ENCODE measurements at regions not wholly inside any gene's neighbourhood (a gene's known extent, or its start where the extent isn't known, plus 50 kb on each side); places are given as distances from the start of the nearest gene placed in this dataset.
"Not testable (repeated sequence)": the region's sequence is repeated elsewhere in the genome, so short reads cannot be mapped to it uniquely, and the experiment has no call there.

- no peak overlapping the region for H3K4me2 ChIP-seq
- H3K36me3 ChIP-seq, result no peaks in the 10 kb centered on the region
- H3K27ac ChIP-seq, result no peak overlapping the region
- H3K4me3 ChIP-seq, result no peak overlapping the region
- no peaks in the 10 kb centered on the region for H3K9me3 ChIP-seq (replicated peaks in 1 of 11)
- H3K9ac ChIP-seq, result no peak overlapping the region
- H3K4me1 ChIP-seq, result no peaks in the 10 kb centered on the region
- H4K20me1 ChIP-seq, result no peaks in the 10 kb centered on the region
- no peak for TF ChIP-seq Cebpa-rat (IDR thresholded peaks at IDR 0.05)
- no peaks in the 10 kb centered on the region for H3K27me3 ChIP-seq
These were observed 747.4 kb upstream of the SLC8A1 start for GRCh38 chr2:41199334-41199733.

- no peak for TF ChIP-seq Cebpa-rat (IDR thresholded peaks at IDR 0.05)
- Histone ChIP-seq H3K36me3 (no peaks in the 10 kb centered on the region), H3K27ac (no peak overlapping the region), H3K9me3 (replicated peaks in 1 of 11) (no peaks in the 10 kb centered on the region), H3K4me2 (no peak overlapping the region), H3K9ac (no peak overlapping the region), H3K4me3 (no peak overlapping the region), H3K27me3 (no peaks in the 10 kb centered on the region), H3K4me1 (no peaks in the 10 kb centered on the region), H4K20me1 (no peaks in the 10 kb centered on the region)
These were observed 752.4 kb upstream of the SLC8A1 start for GRCh38 chr2:41204315-41204714.

- no peaks in the 10 kb centered on the region for H3K27me3 ChIP-seq
- H3K27ac ChIP-seq, result no peak overlapping the region
- no peak for TF ChIP-seq Cebpa-rat (IDR thresholded peaks at IDR 0.05)
- H3K4me1 ChIP-seq, result no peaks in the 10 kb centered on the region
- no peak overlapping the region for H3K4me3 ChIP-seq
- no peaks in the 10 kb centered on the region for H3K36me3 ChIP-seq
- H4K20me1 ChIP-seq, result no peaks in the 10 kb centered on the region
- H3K9ac ChIP-seq, result no peak overlapping the region
- H3K4me2 ChIP-seq, result no peak overlapping the region
- no peaks in the 10 kb centered on the region for H3K9me3 ChIP-seq (replicated peaks in 1 of 11)
These were observed 754.1 kb upstream of the SLC8A1 start for GRCh38 chr2:41206004-41206403.

GRCh38 chr2:41207578-41207977 is 755.7 kb upstream of the SLC8A1 start:
- no peak overlapping the region for H3K4me3 ChIP-seq

GRCh38 chr2:41210030-41210429 is 758.1 kb upstream of the SLC8A1 start:
- H3K9ac ChIP-seq; H3K4me2 ChIP-seq; H3K27ac ChIP-seq; H3K9me3 ChIP-seq (replicated peaks in 1 of 11); H3K36me3 ChIP-seq; H3K4me3 ChIP-seq; H4K20me1 ChIP-seq; H3K4me1 ChIP-seq; H3K27me3 ChIP-seq: not testable (repeated sequence)

More at GRCh38 chr2:41207578-41207977, 755.7 kb upstream of the SLC8A1 start:
- H3K4me1 ChIP-seq, result no peaks in the 10 kb centered on the region
- H3K27me3 ChIP-seq, result no peaks in the 10 kb centered on the region
- no peaks in the 10 kb centered on the region for H3K36me3 ChIP-seq
- no peak overlapping the region for H3K9ac ChIP-seq
- no peak overlapping the region for H3K27ac ChIP-seq
- no peaks in the 10 kb centered on the region for H3K9me3 ChIP-seq (replicated peaks in 1 of 11)
- no peak for TF ChIP-seq Cebpa-rat (IDR thresholded peaks at IDR 0.05)
- no peaks in the 10 kb centered on the region for H4K20me1 ChIP-seq
- H3K4me2 ChIP-seq, result no peak overlapping the region

- Histone ChIP-seq H3K9me3 (replicated peaks in 1 of 11) (no peaks in the 10 kb centered on the region), H3K4me2 (no peak overlapping the region), H3K27ac (no peak overlapping the region), H3K36me3 (no peaks in the 10 kb centered on the region), H4K20me1 (no peaks in the 10 kb centered on the region), H3K27me3 (no peaks in the 10 kb centered on the region), H3K9ac (no peak overlapping the region), H3K4me1 (no peaks in the 10 kb centered on the region), H3K4me3 (no peak overlapping the region)
- TF ChIP-seq Cebpa-rat (IDR thresholded peaks at IDR 0.05), result no peak
These were observed 765.1 kb upstream of the SLC8A1 start for GRCh38 chr2:41216978-41217377.

GRCh38 chr2:41222593-41222992 is 770.7 kb upstream of the SLC8A1 start:
- no peak for TF ChIP-seq Cebpa-rat (IDR thresholded peaks at IDR 0.05)

GRCh38 chr2:41234093-41234492 is 782.2 kb upstream of the SLC8A1 start:
- no peaks in the 10 kb centered on the region for H4K20me1 ChIP-seq
- TF ChIP-seq Cebpa-rat (IDR thresholded peaks at IDR 0.05), result no peak
- peaks cover 0 to 10% (median 0%) of the 10 kb centered on the region in 11 experiments; a peak in 1 of 22 replicates for H3K9me3 ChIP-seq (replicated peaks in 1 of 11)
- no peak overlapping the region for H3K4me3 ChIP-seq
- H3K27me3 ChIP-seq, result no peaks in the 10 kb centered on the region
- H3K4me1 ChIP-seq, result peaks cover 0 to 8% (median 0%) of the 10 kb centered on the region in 10 experiments; a peak in 3 of 20 replicates
- no peak overlapping the region for H3K4me2 ChIP-seq
- no peaks in the 10 kb centered on the region for H3K36me3 ChIP-seq
- no peak overlapping the region for H3K27ac ChIP-seq
- H3K9ac ChIP-seq, result no peak overlapping the region

More at GRCh38 chr2:41222593-41222992, 770.7 kb upstream of the SLC8A1 start:
- Histone ChIP-seq H3K4me2 (no peak overlapping the region), H3K27me3 (no peaks in the 10 kb centered on the region), H3K27ac (no peak overlapping the region), H4K20me1 (no peaks in the 10 kb centered on the region), H3K4me1 (no peaks in the 10 kb centered on the region), H3K4me3 (no peak overlapping the region), H3K36me3 (no peaks in the 10 kb centered on the region), H3K9ac (no peak overlapping the region), H3K9me3 (replicated peaks in 1 of 11) (peaks cover 0 to 3% (median 0%) of the 10 kb centered on the region in 11 experiments; a peak in 1 of 22 replicates)

- Histone ChIP-seq H3K4me3 (no peak overlapping the region), H3K4me2 (peak overlapping the region; percentile 30 to 68 (median 49)), H3K36me3 (no peaks in the 10 kb centered on the region), H3K9me3 (replicated peaks in 1 of 11) (no peaks in the 10 kb centered on the region), H4K20me1 (no peaks in the 10 kb centered on the region), H3K9ac (no peak overlapping the region), H3K4me1 (peaks cover 12 to 29% (median 17%) of the 10 kb centered on the region in 10 experiments), H3K27ac (peak overlapping the region in 5 of 11 experiments; percentile 8 to 47 (median 24); a peak in 6 of 22 replicates), H3K27me3 (no peaks in the 10 kb centered on the region)
- no peak for TF ChIP-seq Cebpa-rat (IDR thresholded peaks at IDR 0.05)
These were observed 789.6 kb upstream of the SLC8A1 start for GRCh38 chr2:41241325-41242000.

- Histone ChIP-seq H3K4me1 (peaks cover 12 to 29% (median 17%) of the 10 kb centered on the region in 10 experiments), H3K9ac (no peak overlapping the region), H3K4me2 (peak overlapping the region; percentile 30 to 68 (median 49)), H3K4me3 (no peak overlapping the region), H3K36me3 (no peaks in the 10 kb centered on the region), H4K20me1 (no peaks in the 10 kb centered on the region), H3K27me3 (no peaks in the 10 kb centered on the region), H3K27ac (peak overlapping the region in 5 of 11 experiments; percentile 8 to 47 (median 24); a peak in 6 of 22 replicates), H3K9me3 (replicated peaks in 1 of 11) (no peaks in the 10 kb centered on the region)
- no peak for TF ChIP-seq Cebpa-rat (IDR thresholded peaks at IDR 0.05)
These were observed 790.1 kb upstream of the SLC8A1 start for GRCh38 chr2:41242001-41242331.
